ENCODE measurements at regions not wholly inside any gene's neighbourhood (a gene's known extent, or its start where the extent isn't known, plus 50 kb on each side); places are given as distances from the start of the nearest gene placed in this dataset.

- DNase-seq (ENCODE audit: extremely low spot score in 2 of 2): no peak
- no peak for TF ChIP-seq POLR2AphosphoS5 (IDR thresholded peaks at IDR 0.05; ENCODE audit: insufficient read depth in 1 of 2, low read depth in 1 of 2)
- Histone ChIP-seq H3K27me3 (no peaks in the 10 kb centered on the region), H3K4me1 (no peaks in the 10 kb centered on the region), H3K27ac (no peak overlapping the region), H3K36me3 (no peaks in the 10 kb centered on the region), H3K9me3 (no peaks in the 10 kb centered on the region), H3K4me3 (no peak overlapping the region)
- intact Hi-C loops (cut with DNase I): no loop called here
Measured at GRCh38 chr18:72208920-72209676, 335.0 kb downstream of the CBLN2 start.

GRCh38 chr18:72207280-72207679 lies 336.9 kb downstream of the CBLN2 start:
- H3K4me3 ChIP-seq: no peak overlapping the region
- no peaks in the 10 kb centered on the region for H3K36me3 ChIP-seq
- no peaks in the 10 kb centered on the region for H3K9me3 ChIP-seq
- H3K27me3 ChIP-seq: no peaks in the 10 kb centered on the region
- no peak overlapping the region for H3K27ac ChIP-seq
- intact Hi-C loops (cut with DNase I): no loop called here
- no peak for TF ChIP-seq CTCF (IDR thresholded peaks at IDR 0.05)
- no peak for TF ChIP-seq POLR2AphosphoS5 (IDR thresholded peaks at IDR 0.05; ENCODE audit: insufficient read depth in 1 of 2, low read depth in 1 of 2)
- no peaks in the 10 kb centered on the region for H3K4me1 ChIP-seq
- DNase-seq (ENCODE audit: extremely low spot score in 2 of 2): no peak

GRCh38 chr18:72206814-72207213 lies 337.3 kb downstream of the CBLN2 start:
- H3K36me3 ChIP-seq: no peaks in the 10 kb centered on the region
- DNase-seq (ENCODE audit: extremely low spot score in 2 of 2): no peak
- TF ChIP-seq CTCF (IDR thresholded peaks at IDR 0.05) (no peak), POLR2A (IDR thresholded peaks at IDR 0.05) (no peak), POLR2AphosphoS5 (IDR thresholded peaks at IDR 0.05; ENCODE audit: insufficient read depth in 1 of 2, low read depth in 1 of 2) (no peak)
- no peak overlapping the region for H3K27ac ChIP-seq
- H3K4me1 ChIP-seq: no peaks in the 10 kb centered on the region
- H3K27me3 ChIP-seq: no peaks in the 10 kb centered on the region
- H3K4me3 ChIP-seq: no peak overlapping the region
- no peaks in the 10 kb centered on the region for H3K9me3 ChIP-seq
- intact Hi-C loops (cut with DNase I): no loop called here

- no peaks in the 10 kb centered on the region for H3K9me3 ChIP-seq
- H3K27ac ChIP-seq: no peak overlapping the region
- intact Hi-C loops (cut with DNase I): no loop called here
- no peak for TF ChIP-seq POLR2AphosphoS5 (IDR thresholded peaks at IDR 0.05; ENCODE audit: insufficient read depth in 1 of 2, low read depth in 1 of 2)
- no peak for TF ChIP-seq POLR2A (IDR thresholded peaks at IDR 0.05)
- no peak for TF ChIP-seq CTCF (IDR thresholded peaks at IDR 0.05)
- no peak for DNase-seq (ENCODE audit: extremely low spot score in 2 of 2)
- no peaks in the 10 kb centered on the region for H3K4me1 ChIP-seq
- H3K4me3 ChIP-seq: no peak overlapping the region
- no peaks in the 10 kb centered on the region for H3K36me3 ChIP-seq
- H3K27me3 ChIP-seq: no peaks in the 10 kb centered on the region
Measured at GRCh38 chr18:72201032-72201431, 343.1 kb downstream of the CBLN2 start.

GRCh38 chr18:72197591-72197990 lies 346.6 kb downstream of the CBLN2 start:
- intact Hi-C loops (cut with DNase I): no loop called here

More at GRCh38 chr18:72197591-72197990, 346.6 kb downstream of the CBLN2 start:
- H3K27me3 ChIP-seq: no peaks in the 10 kb centered on the region
- no peak overlapping the region for H3K27ac ChIP-seq
- H3K36me3 ChIP-seq: no peaks in the 10 kb centered on the region
- H3K4me3 ChIP-seq: no peak overlapping the region
- H3K4me1 ChIP-seq: no peaks in the 10 kb centered on the region
- no peak for DNase-seq (ENCODE audit: extremely low spot score in 2 of 2)
- no peaks in the 10 kb centered on the region for H3K9me3 ChIP-seq
- no peak for TF ChIP-seq CTCF (IDR thresholded peaks at IDR 0.05)
- TF ChIP-seq POLR2AphosphoS5 (IDR thresholded peaks at IDR 0.05; ENCODE audit: insufficient read depth in 1 of 2, low read depth in 1 of 2): no peak
- TF ChIP-seq POLR2A (IDR thresholded peaks at IDR 0.05): no peak
